Psoas muscle (tissue), 7 donors: ENCODE measurements at regions not wholly inside any gene's neighbourhood (a gene's known extent, or its start where the extent isn't known, plus 50 kb on each side); places are given as distances from the start of the nearest gene placed in this dataset.

ENCODE experiments used
- ATAC-seq, 4 donors: fragments of 200-7000 bp; cut with Tn5 transposase; one replicate each; pipeline ENCODE4 v1.9.1; 2020; ENCODE audit warnings: moderate library complexity in 3 of 4, mild to moderate bottlenecking in 2 of 4
- DNase-seq, 2 donors: peaks; one replicate each; pipeline ENCODE4 v3.0.0-alpha.2; 2020
- H3K27ac ChIP-seq: fragments of 200-600 bp; one replicate; pipeline ENCODE4 v1.8.0; 2022
- H3K27me3 ChIP-seq, 3 donors: fragments of 200-600 bp in 1 of 3; one replicate each; pipeline versions ENCODE4 v1.6.1 to v1.8.0; 2013 to 2022; ENCODE audit warnings: low read length in 2 of 3, mild to moderate bottlenecking in 2 of 3, moderate library complexity in 1 of 3; ENCODE audit not compliant: insufficient read depth in 3 of 3
- H3K36me3 ChIP-seq, 2 donors: fragments of 200-600 bp in 1 of 2; one replicate each; pipeline versions ENCODE4 v1.6.1 to v1.8.0; 2013 to 2022; ENCODE audit warnings: low read depth in 1 of 2, mild to moderate bottlenecking in 1 of 2, moderate library complexity in 1 of 2; ENCODE audit not compliant: insufficient read depth in 1 of 2
- H3K4me1 ChIP-seq: fragments of 200-600 bp; one replicate; pipeline ENCODE4 v1.8.0; 2022
- H3K4me3 ChIP-seq: fragments of 200-600 bp; one replicate; pipeline ENCODE4 v1.8.0; 2022; ENCODE audit warnings: mild to moderate bottlenecking
- H3K9me3 ChIP-seq: fragments of 200-600 bp; one replicate; pipeline ENCODE4 v1.8.0; 2022
- CTCF ChIP-seq: fragments of 200-600 bp; IDR thresholded peaks from one replicate; pipeline ENCODE4 v1.8.0; 2022; ENCODE audit warnings: antibody characterized with exemption
- WGBS, 3 donors: extraction: QIAGEN DNeasy Blood & Tissue Kit; methylation state at CpG; one replicate each; pipeline versions ENCODE4 v1.1.6 to v1.1.7; 2013; 5-methylcytosine and 5-hydroxymethylcytosine counted together
- intact Hi-C, 2 donors: fragments of 100-400 bp; cut with DNase I; formaldehyde crosslinking; loops; one replicate each; pipeline versions ENCODE4 v1.11.0 to v1.14.2; 2022
- donor health status: healthy with polysubstance abuse.
- donor health status: DM: no; HTN: no; CAD: no; lungs with moderate emphysema.
- donor health status: Bipolar disorder and iron deficiency.
- donor health status: healthy.
- donor health status: DM: yes; HTN: yes; CAD: no.
- donor health status: DM: no; HTN: no; CAD: no.
- donor health status: DM: yes; HTN: yes; CAD: no.

- 41 to 61% (median 52%) methylated on average over 5 of the region's 5 CpGs for WGBS, 3 donors
- intact Hi-C loops: no loop called here
- Histone ChIP-seq H3K27ac (no peak overlapping the region), H3K4me3 (no peak overlapping the region), H3K27me3 (no peaks in the 10 kb centered on the region), H3K4me1 (no peaks in the 10 kb centered on the region), H3K9me3 (no peaks in the 10 kb centered on the region), H3K36me3 (no peaks in the 10 kb centered on the region)
- DNase-seq (no peak), ATAC-seq (no peak)
- TF ChIP-seq CTCF: no peak
These were observed 405.7 kb upstream of the PPP2R3A start for GRCh38 chr3:135559802-135560201.

- H3K9me3 ChIP-seq: no peaks in the 10 kb centered on the region
- no peak overlapping the region for H3K27ac ChIP-seq
- H3K27me3 ChIP-seq: no peaks in the 10 kb centered on the region
- H3K4me3 ChIP-seq: no peak overlapping the region
- 55 to 68% (median 62%) methylated on average over 4 of the region's 4 CpGs for whole genome bisulfite sequencing, 3 donors
- ATAC-seq (no peak), DNase-seq (no peak)
- no peaks in the 10 kb centered on the region for H3K36me3 ChIP-seq
- H3K4me1 ChIP-seq: no peaks in the 10 kb centered on the region
- TF ChIP-seq CTCF: no peak
- intact Hi-C loops: no loop called here
These were observed 404.7 kb upstream of the PPP2R3A start for GRCh38 chr3:135560847-135561246.

- WGBS, 3 donors: 73 to 79% (median 77%) methylated on average over 4 of the region's 4 CpGs
- no peak for TF ChIP-seq CTCF
- no peaks in the 10 kb centered on the region for H3K36me3 ChIP-seq
These were observed 400.8 kb upstream of the PPP2R3A start for GRCh38 chr3:135564696-135565095.

GRCh38 chr3:135565546-135565945 lies 400.0 kb upstream of the PPP2R3A start:
- Histone ChIP-seq H3K4me3 (no peak overlapping the region), H3K27ac (no peak overlapping the region), H3K9me3 (no peaks in the 10 kb centered on the region), H3K36me3 (no peaks in the 10 kb centered on the region), H3K4me1 (no peaks in the 10 kb centered on the region), H3K27me3 (no peaks in the 10 kb centered on the region)
- no peak for DNase-seq
- no peak for TF ChIP-seq CTCF
- WGBS, 3 donors: 35 to 48% (median 47%) methylated on average over 5 of the region's 5 CpGs
- no peak for ATAC-seq
- intact Hi-C loops: no loop called here

More at GRCh38 chr3:135564696-135565095, 400.8 kb upstream of the PPP2R3A start:
- Histone ChIP-seq H3K27me3 (no peaks in the 10 kb centered on the region), H3K9me3 (no peaks in the 10 kb centered on the region), H3K4me1 (no peaks in the 10 kb centered on the region), H3K27ac (no peak overlapping the region), H3K4me3 (no peak overlapping the region)
- intact Hi-C loops: no loop called here
- ATAC-seq (no peak), DNase-seq (no peak)

GRCh38 chr3:135567223-135567622 lies 398.3 kb upstream of the PPP2R3A start:
- H3K36me3 ChIP-seq: no peaks in the 10 kb centered on the region
- H3K9me3 ChIP-seq: no peaks in the 10 kb centered on the region
- TF ChIP-seq CTCF: no peak
- no peaks in the 10 kb centered on the region for H3K27me3 ChIP-seq
- H3K27ac ChIP-seq: no peak overlapping the region
- ATAC-seq (no peak), DNase-seq (no peak)
- intact Hi-C loops: no loop called here
- no peaks in the 10 kb centered on the region for H3K4me1 ChIP-seq
- H3K4me3 ChIP-seq: no peak overlapping the region
- 83 to 90% (median 86%) methylated on average over 7 of the region's 7 CpGs for WGBS, 3 donors
